Tibial nerve (tissue), 4 donors: ENCODE measurements at regions not wholly inside any gene's neighbourhood (a gene's known extent, or its start where the extent isn't known, plus 50 kb on each side); places are given as distances from the start of the nearest gene placed in this dataset.

Experiments
- CTCF ChIP-seq, 5 experiments: fragments of 200-600 bp in 3 of 5; fragments of 450-650 bp in 2 of 5; sonication (generic) in 3 of 5; IDR thresholded peaks; one replicate each; pipeline ENCODE4 v1.5.1; 2016 to 2019; ENCODE audit warnings: antibody characterized with exemption in 5 of 5, mild to moderate bottlenecking in 3 of 5, moderate library complexity in 2 of 5
- EP300 ChIP-seq, 2 donors: sonication (generic); formaldehyde crosslinking; IDR thresholded peaks; one replicate each; pipeline ENCODE4 v1.6.1; 2017; ENCODE audit warnings: antibody characterized with exemption in 2 of 2, mild to moderate bottlenecking in 1 of 2
- POLR2A ChIP-seq, 2 donors: fragments of 450-650 bp; IDR thresholded peaks; one replicate each; pipeline ENCODE4 v1.6.1; 2017; ENCODE audit warnings: antibody characterized with exemption in 2 of 2, mild to moderate bottlenecking in 2 of 2, moderate library complexity in 2 of 2

- TF ChIP-seq CTCF (IDR thresholded peaks at IDR 0.05) (no peak), POLR2A (IDR thresholded peaks at IDR 0.05) (no peak), EP300 (IDR thresholded peaks at IDR 0.05) (no peak)
Observed at GRCh38 chr2:207478572-207478971, 51.2 kb upstream of the CREB1 start.
